GM10248 (cell line): ENCODE measurements at regions not wholly inside any gene's neighbourhood (a gene's known extent, or its start where the extent isn't known, plus 50 kb on each side); places are given as distances from the start of the nearest gene placed in this dataset.

Experiments used
- CTCF ChIA-PET: fragments of 300-600 bp; sonication (Branson Sonifier 250); formaldehyde crosslinking; extraction: SDS; loops from one replicate; lab custom pipeline; 2021; ENCODE audit warnings: antibody characterized with exemption; lab: Yijun Ruan, JAX
- POLR2A ChIA-PET: fragments of 350-650 bp; sonication (Branson Sonifier 250); formaldehyde crosslinking; extraction: SDS; loops from one replicate; lab custom pipeline; 2020; ENCODE audit warnings: antibody characterized with exemption; lab: Yijun Ruan, JAX
- DNase-seq: peaks from one replicate; pipeline ENCODE4 v3.0.0; 2012; ENCODE audit errors: extremely low spot score
- TF ChIP-seq, protein P1 (sequence below): IDR thresholded peaks from 2 replicates; pipeline ENCODE4 v1.5.1; 2012; ENCODE audit warnings: mild to moderate bottlenecking, low read depth; ENCODE audit errors: extremely low read depth, missing control alignments, control extremely low read depth

DNA sequence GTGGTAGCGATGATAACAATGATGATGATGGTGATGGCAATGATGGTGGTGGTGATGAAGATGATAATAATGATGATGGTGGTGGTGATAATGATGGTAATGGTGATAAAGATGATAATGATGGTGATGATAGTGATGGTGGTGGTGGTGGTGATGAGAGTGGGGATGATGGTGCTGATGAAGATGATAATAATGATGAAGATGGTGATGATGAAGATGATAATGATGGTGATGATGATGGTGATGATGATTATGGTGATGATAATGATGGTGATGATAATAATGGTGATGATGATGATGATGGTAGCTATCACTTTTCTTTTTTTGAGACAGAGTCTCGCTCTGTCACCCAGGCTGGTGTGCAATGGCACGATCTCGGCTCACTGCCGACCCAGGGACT, 144.5 kb upstream of the PCBD1 start:
- ChIA-PET CTCF (no interaction called here), POLR2A (no interaction called here)
- DNase-seq: no peak
- TF ChIP-seq, protein P1, sequence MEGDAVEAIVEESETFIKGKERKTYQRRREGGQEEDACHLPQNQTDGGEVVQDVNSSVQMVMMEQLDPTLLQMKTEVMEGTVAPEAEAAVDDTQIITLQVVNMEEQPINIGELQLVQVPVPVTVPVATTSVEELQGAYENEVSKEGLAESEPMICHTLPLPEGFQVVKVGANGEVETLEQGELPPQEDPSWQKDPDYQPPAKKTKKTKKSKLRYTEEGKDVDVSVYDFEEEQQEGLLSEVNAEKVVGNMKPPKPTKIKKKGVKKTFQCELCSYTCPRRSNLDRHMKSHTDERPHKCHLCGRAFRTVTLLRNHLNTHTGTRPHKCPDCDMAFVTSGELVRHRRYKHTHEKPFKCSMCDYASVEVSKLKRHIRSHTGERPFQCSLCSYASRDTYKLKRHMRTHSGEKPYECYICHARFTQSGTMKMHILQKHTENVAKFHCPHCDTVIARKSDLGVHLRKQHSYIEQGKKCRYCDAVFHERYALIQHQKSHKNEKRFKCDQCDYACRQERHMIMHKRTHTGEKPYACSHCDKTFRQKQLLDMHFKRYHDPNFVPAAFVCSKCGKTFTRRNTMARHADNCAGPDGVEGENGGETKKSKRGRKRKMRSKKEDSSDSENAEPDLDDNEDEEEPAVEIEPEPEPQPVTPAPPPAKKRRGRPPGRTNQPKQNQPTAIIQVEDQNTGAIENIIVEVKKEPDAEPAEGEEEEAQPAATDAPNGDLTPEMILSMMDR: no peak

DNA sequence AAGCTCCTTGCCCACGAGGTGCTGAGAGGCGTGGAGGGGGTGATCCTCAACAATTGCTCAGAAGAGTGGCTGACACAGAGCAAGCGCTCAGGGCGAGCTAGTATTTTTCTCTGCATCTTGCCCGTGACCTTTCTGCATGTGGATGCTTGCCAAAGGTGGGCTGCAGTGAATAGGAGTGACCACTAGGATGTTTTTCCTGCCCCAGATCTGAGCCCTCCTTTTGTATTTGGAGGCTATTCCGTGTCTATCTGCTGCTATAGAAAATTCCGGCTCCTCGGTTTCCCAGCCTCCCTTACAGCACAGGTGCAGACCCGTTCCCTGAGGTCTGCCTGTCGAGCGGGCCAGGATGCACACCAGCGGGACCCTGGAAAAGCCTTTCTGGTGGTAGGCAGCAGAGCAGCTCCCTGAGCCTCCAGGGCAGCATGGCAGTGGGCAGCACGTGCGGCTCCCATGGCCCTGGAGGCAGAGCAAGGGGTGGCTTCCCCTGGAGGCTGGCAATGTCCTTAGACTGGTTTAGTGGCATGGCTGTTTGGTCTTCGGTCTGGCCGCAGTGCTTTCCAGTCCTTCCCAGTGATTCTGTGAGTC, 145.1 kb upstream of the PCBD1 start:
- ChIA-PET POLR2A (no interaction called here), CTCF (no interaction called here)
- no peak for DNase-seq
- TF ChIP-seq, protein P1: no peak

DNA sequence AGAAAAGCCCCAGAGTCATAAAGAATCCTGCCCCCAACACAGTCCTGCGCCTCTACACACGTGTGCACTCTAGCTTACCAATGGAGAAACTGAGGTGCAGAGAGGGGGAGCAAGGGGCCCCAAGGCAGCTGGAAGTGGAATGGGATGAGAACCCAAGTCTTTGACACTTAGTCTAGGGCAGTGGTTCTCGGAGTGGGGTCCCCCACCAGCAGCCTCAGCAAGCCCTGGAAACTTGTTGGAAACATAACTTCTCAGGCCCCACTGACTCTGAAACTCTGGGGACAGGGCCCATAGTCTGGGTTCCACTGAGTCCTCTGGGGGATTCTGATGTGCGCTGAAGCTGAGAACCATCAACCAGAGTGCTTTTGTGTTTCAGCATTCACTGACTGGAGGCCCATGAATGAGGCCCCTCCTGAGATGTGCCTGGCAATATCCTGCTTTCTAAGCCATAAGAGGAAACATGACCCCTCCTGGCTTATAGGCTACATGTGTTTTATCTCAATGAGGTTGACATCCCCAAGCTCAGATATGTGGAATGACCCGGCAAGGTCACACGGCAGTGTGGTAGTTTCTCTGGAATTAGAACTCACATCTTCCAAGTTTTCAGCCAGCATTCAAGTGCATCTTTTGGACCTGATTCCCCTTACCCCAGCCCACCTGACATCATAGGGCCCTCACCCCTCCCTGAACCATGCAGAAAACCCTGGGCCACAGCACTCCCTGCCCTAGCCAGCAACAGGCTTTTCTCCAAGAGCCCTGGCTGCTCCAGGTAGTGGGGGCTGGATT, 147.3 kb upstream of the PCBD1 start:
- POLR2A ChIA-PET: no interaction called here
- CTCF ChIA-PET: no interaction called here
- TF ChIP-seq, protein P1: no peak
- DNase-seq: no peak

DNA sequence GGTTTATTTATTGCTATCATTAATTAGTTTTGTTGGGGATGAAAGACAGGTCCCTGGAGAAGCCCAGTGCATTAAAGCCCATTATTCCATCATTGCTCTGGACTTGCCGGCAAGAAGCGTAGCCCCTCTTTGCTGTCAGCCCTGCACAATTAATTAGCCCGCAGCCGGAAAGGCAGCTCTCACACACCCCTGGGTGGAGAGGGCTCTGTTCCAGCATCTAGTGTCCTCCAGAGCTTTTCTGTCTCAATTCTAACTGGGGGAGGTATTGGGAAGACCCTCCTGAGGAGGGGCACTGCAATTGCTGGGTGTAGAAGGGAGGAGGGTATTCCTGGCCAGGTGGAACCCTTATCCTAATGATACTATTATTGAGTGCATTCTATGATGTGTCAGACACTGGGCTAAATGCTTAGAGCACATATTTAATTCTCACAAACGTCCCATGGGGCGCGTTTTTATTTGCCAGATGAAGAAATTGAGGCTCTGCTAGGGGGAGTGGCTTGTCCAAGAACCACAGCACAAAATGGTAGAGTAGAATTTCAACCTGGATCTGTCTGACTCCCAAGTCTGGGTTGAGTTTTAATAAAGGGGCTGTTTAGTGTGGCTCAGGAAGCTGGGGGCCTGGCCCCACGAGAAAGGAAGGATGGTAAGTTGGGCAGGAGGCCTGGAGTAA, 148.1 kb upstream of the PCBD1 start:
- CTCF ChIA-PET: no interaction called here
- DNase-seq: no peak
- POLR2A ChIA-PET: no interaction called here
- TF ChIP-seq, protein P1: no peak

DNA sequence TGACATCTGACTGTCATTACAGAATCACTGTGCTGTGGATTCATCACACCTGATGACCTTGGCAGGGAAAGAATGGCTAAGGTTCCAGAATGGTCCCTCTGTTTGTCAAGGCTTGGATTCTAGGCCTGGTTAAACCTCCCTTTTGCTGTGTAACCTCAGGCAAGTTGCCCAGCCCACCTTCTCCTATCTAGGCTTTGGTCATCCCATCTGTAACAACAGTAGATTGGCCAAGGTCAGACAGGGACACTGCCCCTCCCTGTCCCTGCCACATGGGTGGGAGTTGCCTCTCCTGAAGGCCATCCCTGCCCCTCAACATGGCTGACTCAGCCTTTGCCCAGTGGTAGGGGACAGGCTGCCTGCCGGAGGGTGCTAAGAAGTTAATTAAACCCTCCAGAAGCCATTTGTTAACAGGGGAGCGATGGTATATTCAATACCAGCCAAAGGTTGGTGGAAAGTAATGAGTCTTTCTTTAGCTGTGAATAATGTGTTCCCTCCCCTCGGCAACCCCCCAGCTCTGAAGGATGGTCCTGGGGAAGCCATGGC, 149.8 kb upstream of the PCBD1 start:
- ChIA-PET POLR2A (no interaction called here), CTCF (no interaction called here)
- TF ChIP-seq, protein P1: no peak
- DNase-seq: no peak

DNA sequence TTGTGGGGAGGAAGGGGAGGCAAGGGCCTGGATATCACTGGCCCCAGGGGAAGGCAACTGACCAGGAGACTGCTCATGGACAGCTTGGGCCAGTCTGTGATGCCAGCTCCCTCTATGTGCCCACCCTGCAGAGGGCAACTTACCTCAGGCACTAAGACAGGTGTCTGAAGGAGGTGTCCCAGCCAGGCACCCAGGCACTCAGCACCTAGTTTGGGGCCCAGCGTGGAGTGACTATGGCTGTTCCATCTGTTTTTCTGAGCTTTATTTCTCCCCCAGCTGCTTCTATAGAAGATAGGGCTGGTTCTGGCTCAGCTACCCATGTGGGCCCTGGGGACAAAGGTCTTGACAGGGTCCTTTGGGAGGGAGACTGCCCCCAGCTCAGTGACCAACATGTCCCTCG, 150.6 kb upstream of the PCBD1 start:
- no peak for DNase-seq
- TF ChIP-seq, protein P1: no peak
- ChIA-PET CTCF (no interaction called here), POLR2A (no interaction called here)
